ENCODE measurements at regions not wholly inside any gene's neighbourhood (a gene's known extent, or its start where the extent isn't known, plus 50 kb on each side); places are given as distances from the start of the nearest gene placed in this dataset.

- TF ChIP-seq CTCF (IDR thresholded peaks at IDR 0.05), result no peak
- TF ChIP-seq POLR2A (IDR thresholded peaks at IDR 0.05), result no peak
Observed at GRCh38 chr2:128601298-128602037, 282.8 kb upstream of the HS6ST1 start.
